ENCODE measurements at regions not wholly inside any gene's neighbourhood (a gene's known extent, or its start where the extent isn't known, plus 50 kb on each side); places are given as distances from the start of the nearest gene placed in this dataset.

- TF ChIP-seq EP300 (IDR thresholded peaks at IDR 0.05) (no peak), POLR2A (IDR thresholded peaks at IDR 0.05) (no peak)
- TF ChIP-seq, protein P1, sequence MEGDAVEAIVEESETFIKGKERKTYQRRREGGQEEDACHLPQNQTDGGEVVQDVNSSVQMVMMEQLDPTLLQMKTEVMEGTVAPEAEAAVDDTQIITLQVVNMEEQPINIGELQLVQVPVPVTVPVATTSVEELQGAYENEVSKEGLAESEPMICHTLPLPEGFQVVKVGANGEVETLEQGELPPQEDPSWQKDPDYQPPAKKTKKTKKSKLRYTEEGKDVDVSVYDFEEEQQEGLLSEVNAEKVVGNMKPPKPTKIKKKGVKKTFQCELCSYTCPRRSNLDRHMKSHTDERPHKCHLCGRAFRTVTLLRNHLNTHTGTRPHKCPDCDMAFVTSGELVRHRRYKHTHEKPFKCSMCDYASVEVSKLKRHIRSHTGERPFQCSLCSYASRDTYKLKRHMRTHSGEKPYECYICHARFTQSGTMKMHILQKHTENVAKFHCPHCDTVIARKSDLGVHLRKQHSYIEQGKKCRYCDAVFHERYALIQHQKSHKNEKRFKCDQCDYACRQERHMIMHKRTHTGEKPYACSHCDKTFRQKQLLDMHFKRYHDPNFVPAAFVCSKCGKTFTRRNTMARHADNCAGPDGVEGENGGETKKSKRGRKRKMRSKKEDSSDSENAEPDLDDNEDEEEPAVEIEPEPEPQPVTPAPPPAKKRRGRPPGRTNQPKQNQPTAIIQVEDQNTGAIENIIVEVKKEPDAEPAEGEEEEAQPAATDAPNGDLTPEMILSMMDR (IDR thresholded peaks at IDR 0.05): no peak
Measured at GRCh38 chr10:3006607-3007006, 60.7 kb upstream of the PFKP start.
